TTC549 (cell line): ENCODE measurements at regions not wholly inside any gene's neighbourhood (a gene's known extent, or its start where the extent isn't known, plus 50 kb on each side); places are given as distances from the start of the nearest gene placed in this dataset.

Source experiments
- FAIRE-seq: peaks from 2 replicates; lab custom pipeline; 2012; peaks lifted over from hg19 to GRCh38; lab: Jason Lieb, UNC

DNA sequence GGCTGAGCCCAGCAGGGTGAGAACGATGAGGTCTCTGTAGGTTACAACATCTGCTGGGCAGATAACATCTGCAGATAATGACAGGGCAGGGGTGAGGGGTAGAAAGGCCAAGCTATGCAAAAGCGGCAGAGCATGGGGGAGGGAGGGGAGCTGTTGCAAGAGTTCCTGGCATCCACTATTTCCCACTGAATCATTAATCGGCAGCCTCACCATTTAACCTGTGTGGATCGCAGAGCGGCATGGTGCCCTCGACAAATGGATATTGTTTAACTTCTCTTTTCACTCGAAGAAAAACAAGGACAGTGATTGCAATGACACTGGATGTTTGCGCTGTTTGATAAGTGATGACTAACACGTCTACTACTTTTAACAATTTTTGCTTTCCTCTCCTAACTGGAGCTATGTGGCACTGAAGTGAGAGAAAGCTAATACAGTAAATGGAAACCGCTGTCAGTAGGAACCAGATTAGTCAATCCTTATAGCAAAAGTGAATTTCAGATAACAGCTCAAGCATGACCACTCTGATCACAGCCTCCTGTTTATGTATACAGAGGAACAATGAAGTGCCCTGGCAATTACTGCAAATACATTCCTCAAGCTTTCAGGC, 381.5 kb downstream of the TFAP2A start:
- no peak for FAIRE-seq

DNA sequence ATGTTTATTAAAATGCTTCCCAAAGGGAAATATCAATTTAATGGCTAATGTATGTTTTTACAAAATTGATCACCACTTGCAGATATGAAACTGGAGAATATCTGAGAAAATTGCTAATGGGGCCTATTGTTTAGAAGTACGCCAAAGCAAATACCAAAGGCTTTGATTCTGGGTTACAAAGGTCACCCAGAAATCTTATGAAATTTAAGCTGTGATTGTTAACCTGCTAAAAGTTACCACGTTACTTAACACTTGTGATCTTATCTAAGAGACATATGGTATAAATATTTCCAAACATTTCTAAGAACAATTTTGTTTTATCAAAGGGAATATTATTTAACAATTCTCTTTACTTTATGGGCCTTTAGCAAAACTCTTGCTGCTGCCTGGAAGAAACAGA, 383.3 kb downstream of the TFAP2A start:
- FAIRE-seq = no peak

DNA sequence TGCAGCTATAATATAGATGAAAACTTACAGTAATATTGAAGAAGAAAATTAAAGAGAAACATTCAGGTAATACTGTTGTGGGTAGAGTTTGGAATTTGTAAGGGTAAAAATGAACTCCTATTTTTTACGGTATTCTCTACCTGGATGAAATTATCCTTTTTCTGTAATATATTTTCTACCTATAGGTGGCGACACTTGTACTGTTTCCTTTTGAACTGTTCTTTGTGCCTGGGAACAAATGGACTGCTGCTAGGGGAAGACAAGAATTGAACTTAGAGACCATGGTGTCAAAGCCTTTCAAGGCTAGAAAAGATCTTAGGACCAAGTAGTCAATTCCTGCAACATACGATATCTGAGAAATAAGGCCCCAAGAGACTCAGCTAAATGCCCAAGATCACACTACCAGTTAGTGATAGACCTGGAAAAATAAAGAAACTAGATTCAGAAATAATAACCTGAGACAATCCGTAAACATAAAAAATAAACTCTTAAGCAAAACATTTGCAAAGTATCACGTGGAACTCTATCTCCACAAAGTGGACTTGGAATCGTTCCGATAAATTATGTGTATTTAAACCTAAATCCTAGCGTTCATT, 383.8 kb downstream of the TFAP2A start:
- FAIRE-seq = peak; percentile 60

DNA sequence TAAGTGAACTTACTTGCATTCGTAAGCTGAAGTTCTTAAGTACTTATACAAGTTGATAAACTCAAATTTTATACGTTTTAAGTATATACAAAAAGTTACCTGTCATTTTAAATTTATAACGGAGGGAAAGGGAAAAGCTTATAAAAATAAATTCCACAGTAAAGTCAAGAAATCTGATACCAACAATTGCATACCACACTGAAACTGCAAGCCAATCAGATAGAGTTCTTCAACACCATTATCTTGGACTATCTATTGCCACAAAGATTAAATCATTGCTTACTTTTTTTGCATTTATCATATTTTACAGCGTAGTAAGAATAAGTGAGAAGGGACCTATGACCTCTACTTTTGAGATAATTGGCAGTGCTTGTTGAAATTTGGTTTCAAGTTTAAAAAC, 386.7 kb downstream of the TFAP2A start:
- no peak for FAIRE-seq

DNA sequence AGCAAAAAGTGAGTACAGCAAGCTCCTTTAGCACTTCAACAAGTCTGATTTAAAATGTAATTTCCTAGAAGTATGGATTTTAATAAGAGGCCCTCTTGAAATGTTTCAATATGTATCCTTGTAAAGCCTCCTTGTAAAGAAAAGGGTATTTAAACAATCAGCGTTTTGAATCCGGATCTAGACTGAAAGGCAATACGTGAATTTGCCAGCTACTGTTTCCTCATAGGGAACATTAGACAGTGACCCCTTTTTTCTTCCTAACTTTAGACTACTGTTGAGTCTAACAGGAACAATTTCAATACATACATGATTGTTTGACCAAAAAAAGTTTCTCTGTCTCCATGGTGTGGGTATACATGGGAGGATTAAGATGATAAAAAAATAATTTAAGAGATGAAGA, 395.0 kb downstream of the TFAP2A start:
- no peak for FAIRE-seq

DNA sequence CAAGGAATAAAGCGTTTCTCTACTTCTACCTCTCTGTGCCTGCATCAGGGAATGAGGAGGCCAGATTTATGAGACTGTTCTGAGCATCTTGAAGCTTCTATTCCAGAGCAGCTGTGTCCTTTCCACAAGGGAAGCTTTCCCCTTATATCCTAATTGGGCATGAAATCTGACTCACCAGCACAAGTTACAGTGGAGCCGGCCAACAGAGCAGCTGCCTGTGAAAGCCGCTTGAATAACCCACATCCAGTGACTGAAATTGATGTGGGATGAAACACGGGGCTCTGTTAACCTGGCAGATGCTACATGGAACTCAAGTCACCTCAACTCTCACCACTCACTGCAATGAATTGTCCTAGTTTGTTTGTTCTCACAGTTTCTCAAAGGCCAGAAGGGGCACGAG, 400.3 kb downstream of the TFAP2A start:
- no peak for FAIRE-seq

DNA sequence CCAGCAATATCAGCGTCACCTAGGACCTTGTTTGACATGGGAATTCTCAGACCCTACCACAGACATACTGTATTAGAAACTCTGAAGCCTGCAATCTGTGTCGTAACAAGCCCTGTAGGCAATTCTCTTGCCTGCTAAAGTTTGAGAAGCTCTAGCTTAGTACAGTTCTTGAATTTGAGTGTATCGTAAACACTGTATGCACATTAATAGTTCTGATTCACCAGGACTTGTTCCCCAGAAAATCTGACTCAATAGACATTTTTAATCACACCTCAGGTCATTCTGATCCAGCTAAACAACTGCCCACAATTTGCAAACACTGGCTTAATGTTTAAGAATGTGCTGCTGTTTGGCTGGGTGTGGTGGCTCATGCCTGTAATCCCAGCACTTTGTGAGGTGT, 414.3 kb downstream of the TFAP2A start:
- FAIRE-seq = no peak

DNA sequence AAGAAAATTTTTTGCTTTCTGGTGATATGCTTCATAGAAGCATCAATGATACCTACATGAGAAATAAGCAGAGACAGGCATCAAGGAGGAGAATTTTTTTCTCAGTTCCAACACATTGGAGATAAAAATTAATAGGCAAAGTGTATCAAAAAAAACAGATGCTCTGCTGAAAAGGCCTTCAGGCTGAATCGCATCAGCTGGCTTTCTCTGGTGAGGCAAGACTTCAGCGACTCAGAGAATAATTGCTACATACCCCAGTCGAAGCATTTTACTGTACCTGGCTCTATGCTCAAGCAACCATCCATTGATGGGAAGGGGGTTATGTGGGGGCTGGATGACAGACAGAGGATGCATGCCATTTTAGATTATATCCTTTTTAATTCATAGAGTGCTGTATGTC, 415.1 kb downstream of the TFAP2A start:
- FAIRE-seq = no peak

DNA sequence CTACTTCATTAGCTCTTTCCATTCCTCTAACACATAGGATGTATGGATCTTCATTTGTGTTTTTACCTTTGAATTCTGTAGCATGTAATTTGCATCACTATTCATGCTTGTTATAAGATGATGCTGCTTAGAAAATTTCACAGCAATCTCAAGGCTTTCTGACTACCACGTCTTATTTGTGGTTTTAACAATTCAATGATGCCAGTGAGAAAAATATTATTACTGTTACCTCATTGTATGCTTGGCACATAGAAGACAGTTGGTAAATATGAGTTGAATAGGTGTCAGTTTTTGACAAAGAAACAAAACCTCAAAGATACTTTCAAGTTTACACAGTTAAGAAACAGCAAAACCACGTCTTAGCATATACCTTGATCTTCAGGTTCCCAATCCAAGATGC, 428.6 kb downstream of the TFAP2A start:
- FAIRE-seq = no peak

DNA sequence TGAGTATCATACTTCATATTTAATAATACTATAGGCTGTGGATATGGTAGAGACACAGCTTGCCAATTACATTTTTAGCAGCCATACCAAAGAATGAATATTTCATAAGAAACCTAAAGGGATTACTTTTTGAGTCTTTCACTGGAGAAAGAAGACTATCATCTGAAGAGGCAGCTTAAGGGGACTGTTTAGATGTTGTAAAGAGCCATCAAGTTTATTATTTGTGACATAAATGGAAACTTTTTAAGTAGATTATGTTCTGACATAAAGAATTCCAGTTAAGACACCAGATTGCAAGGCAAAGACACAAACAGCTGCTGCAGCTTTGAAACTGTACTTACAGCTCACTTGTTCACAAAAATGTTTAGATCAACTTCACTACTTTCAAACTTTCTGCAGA, 429.4 kb downstream of the TFAP2A start:
- FAIRE-seq = no peak

DNA sequence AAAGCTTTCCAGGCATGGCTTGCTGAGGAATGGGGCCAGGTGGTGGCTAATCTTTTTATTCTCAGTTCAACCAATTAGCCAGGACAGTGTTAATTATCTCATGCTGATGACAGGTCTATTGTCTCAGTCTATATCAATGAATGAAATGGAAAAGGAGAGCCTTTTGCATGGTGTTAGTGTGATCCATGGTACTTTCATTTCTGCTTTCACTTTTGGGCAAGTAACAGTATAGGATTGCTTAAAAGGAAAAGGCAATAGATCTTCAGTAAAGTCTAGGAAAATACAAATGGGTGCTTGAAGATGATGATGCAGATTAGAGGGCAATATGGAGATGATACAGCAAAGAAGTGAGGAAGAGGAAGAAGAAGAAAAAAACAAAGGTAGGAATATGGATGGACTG, 430.3 kb downstream of the TFAP2A start:
- FAIRE-seq = no peak

DNA sequence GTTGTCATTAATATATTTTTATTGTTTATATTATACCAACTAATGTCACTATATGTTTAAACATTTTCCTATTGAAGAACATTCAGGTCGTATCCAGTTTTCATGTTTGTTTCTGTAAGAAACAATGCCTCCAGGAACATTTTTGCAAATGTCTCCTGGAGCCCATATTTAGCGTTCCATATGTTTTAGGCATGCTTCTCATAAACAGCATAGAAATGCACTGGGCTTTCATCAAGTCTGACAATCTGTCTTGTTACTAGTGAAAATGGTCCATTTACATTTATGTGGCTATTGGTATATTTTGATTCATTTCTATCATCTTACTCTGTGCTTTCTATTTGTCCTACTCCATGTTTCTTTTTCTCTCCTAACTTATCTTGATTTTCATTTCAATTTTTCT, 431.7 kb downstream of the TFAP2A start:
- FAIRE-seq = no peak

DNA sequence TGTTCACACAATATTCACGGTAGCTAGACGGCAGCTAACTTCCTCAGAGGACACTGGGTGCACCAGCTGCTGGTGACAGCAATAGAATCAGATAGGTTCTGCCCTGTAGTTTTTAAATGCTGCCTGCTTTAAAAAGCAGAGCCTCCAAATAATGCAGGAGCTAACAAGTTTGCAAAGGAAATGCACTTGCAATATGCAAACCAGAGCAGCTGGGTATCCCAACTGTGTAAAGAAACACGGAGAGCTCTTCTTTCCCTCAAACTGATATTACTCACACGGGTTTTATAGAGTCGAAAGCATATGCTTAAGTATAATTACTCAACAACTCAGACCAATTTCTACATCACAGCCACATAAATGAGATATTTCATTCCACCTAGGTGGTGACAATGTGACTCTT, 432.7 kb downstream of the TFAP2A start:
- no peak for FAIRE-seq

DNA sequence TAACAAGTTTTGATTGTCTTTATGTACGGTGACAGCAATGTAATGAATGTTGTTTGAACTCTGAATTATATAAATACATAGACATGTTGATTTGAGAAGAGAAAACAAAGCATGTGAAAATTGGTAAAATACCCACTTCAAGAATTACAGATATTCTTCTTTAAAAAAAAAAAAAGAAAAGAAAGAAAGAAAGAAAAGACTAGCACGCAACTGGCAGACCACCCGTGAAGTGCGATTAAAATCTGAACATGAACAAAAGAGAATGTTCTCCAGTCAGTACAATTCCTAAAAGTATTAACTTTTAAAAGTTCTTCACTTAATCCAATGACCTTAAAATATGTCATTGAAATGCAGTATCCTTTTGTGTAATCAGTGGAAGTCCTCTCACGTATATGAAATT, 434.9 kb downstream of the TFAP2A start:
- FAIRE-seq = no peak

DNA sequence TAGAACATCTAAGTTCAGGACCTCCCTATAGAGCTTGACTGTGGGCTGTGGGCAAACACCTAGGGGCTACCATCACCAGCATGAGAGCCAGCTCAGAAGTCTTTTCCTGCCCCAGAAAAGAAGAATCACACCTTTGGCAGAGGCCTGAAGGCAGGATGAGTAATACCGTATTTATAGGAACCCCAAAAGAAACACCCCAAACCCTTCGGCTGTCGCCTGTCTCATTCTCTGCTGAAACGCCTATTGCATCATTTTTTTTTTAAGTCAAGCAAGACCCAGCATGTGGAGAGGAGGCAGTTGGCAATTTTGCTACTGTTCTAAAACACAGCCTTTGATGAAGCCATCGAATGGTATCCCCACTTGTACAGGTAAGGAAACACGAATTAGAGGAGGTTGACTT, 436.4 kb downstream of the TFAP2A start:
- no peak for FAIRE-seq

DNA sequence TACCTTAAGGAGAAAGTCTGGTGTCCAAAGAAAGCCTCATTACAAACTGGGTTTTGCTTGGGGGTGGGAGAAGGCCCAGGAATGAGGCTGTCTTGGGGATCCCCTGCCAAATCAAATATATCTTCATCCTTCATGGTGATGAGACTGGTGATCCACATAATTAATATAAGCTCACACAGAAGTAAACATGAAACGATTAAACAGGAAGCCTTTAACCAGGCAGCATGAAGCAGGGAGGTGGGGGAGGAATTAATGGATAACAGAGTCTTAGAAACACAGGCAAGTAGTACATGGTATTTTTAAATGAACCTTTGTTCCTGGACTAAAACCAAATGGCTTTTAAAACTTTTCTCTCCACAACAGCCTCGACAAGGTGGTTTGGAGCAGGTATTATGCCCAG, 437.5 kb downstream of the TFAP2A start:
- no peak for FAIRE-seq

DNA sequence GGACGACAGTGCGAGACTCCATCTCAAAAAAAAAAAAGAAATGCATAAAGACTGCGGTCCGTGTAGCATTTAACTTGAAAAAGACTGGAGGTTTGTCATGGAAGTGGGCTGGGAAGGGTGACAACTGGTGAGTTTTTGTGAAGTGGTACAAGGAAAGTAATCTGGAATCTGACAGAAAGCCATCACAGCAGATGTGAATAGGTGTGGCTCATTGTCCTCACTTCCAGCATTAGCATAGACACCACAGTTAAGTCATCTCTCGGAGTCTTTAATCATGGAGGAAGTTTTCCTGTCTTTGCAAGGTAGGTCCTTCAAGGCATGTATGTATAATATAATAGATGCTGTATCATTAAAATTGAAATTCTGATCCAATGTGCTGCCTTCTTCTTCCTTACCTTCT, 453.2 kb downstream of the TFAP2A start:
- no peak for FAIRE-seq

DNA sequence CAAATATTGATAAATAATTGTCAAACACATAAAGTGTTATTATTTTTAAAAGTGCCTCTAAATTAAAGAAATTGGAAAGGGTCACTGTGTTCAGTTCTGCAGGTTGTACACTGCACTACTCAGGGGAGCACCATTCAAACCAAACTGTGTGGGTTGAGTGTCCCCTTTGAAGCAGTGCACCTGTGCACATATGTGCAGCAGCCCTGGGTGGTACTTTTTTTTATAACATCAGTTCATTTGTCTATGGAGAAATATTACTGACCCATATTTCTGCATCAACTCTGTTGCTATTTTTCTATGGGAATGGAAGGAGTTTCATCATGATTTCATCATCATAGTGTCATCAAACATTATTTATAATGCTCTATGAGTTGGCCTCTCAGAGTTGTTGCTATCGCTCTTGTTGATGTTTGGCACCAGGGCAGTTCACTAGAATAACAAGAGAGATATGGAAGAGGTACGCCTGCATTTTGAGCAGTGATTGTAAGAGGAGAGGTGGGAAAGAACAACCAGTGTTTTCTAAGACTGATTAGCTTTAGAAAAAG, 457.6 kb downstream of the TFAP2A start:
- no peak for FAIRE-seq

DNA sequence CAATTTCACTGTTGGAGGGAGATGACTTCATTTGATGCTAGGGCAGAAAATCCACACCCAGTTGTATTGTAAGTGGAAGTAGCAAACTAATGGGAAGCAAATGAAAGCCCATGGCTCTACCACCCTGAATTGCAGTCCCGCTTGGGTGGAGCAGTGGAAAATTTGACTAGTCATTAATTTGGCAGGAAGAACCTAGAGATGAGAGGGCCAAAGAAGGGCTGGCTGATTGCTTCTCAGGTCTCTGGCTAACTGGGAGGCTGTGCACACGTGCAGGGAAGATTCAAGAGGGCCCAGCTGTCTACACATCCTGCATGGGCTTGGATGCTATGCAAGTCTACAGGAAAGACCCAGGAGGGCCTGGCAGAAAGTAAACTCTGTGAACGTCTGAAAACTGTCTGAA, 466.2 kb downstream of the TFAP2A start:
- no peak for FAIRE-seq

DNA sequence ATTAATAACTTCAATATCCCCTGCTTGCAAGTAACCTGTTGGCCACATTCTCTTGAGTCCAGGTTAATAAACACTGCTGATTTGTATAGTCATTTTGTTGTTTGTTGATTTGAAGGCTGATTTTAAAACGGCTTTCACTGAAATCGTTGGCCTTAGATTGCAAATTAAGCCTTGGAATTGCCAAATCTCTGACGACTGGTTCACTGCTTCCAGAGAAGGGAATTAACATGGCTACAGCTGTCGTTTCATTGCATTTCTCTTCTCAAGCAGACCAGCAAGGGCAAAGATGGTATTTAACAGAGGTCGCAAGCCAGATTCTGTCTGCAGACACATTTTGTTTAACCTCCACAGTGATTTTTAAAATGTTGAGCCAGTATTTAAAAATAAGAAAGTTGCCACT, 470.9 kb downstream of the TFAP2A start:
- no peak for FAIRE-seq

DNA sequence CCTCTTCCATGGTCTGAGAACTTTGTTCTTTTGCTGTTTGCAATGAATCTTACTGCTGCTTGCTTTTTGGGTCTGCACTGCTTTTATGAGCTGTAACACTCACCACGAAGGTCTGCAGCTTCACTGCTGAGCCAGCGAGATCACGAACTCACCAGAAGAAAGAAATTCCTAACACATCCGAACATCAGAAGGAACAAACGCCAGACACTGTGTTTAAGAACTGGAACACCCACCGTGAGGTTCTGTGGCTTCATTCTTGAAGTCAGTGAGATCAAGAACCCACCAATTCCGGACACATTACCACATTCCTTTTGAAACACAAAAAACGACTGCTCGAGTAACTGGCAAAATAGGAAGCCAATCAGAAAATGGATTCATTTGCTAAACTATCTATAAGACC, 471.8 kb downstream of the TFAP2A start:
- no peak for FAIRE-seq

DNA sequence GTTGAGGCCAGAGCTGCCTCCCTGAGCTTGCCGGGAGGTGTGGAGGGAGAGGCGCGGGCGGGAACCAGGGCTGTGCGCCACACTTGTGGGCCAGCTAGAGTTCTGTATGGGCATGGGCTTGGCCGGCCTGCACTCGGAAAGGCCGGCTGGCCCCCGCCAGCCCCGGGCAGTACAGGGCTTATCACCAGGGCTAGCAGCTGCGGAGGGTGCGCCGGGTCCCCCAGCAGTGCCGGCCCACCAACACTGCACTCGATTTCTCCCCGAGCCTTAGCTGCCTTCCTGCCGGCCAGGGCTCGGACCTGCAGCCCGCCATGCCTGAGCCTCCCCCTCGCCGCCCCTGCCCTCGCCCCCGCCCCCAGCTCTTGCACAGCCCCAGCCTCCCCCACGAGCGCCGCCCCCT, 472.7 kb downstream of the TFAP2A start:
- FAIRE-seq = no peak

DNA sequence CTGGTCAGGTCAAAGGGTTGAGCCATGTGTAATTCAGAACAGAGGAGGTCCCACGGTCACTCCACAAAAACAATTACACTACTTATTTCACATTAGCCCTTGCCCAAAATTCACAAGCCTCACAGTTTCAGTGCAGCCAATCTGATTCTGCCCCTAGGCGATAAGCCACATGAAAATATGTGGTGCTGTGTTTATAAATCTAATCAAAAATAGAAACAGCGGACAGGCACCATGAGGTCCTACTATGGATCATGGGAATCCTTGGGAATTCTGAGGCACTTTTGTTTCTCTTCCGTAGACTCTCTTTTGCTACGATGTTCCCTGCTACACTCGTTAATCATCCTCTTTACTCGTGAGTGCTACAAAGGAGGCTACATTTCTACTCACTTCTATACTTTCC, 476.1 kb downstream of the TFAP2A start:
- no peak for FAIRE-seq

DNA sequence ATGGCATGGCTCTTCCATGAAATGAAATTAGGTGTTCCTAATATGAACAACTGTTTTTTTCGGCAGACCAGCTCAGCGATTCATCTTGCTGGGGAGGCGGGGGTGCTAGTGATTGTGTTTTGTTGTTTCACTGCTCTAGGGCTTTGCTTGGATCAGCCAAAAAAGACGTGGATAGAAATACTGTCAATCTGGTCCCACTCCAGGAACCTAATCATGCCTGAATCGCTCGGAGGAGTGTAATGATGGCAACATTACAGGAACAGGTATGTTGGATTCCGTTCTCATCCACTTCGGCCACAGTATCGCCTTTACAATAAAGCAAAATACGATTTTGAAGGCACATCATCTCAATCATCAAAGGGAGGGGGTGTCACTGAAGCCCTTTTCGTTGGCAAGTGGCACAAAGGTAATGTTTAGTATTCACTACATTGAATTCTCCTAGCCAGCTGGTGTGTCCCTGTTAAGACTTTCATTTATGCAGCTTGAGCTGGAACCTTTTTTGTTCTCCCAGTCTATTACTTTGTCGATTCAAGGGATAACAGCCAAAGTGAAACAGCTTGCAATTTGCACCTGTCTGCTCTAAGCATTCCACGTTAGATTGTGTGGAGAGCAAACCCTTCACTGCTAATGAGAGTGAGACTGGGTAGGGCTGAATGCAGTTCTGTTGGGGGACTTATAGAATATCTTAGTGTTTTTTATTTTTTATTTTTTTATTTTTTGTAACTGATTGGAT, 477.7 kb downstream of the TFAP2A start:
- FAIRE-seq = no peak
